ENCODE measurements at regions not wholly inside any gene's neighbourhood (a gene's known extent, or its start where the extent isn't known, plus 50 kb on each side); places are given as distances from the start of the nearest gene placed in this dataset.

DNA sequence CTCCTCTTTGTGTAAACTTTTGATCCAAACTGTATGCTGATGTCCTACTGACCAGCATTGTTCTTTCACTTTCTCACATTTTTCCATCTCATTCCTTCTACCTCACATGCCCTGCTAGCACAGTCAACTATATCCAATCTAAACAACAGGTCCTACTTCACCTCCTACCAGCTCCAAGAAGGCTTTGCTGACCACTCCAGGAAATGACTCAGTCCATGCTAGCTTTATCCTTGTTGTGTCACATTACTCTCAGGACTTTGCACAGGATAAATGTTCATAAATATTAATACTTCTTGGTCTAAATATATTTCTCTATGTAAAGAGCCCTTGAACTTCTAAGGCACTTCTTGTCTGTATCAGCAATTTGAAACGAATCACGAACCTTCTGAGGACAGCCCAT lies 64.9 kb upstream of the PCED1B start:
- CTCF ChIA-PET (ENCODE audit: low intra/inter-chr PET ratio, low total read pairs) = no interaction called here
- FAIRE-seq (no peak), DNase-seq (ENCODE audit: low spot score) (no peak)

DNA sequence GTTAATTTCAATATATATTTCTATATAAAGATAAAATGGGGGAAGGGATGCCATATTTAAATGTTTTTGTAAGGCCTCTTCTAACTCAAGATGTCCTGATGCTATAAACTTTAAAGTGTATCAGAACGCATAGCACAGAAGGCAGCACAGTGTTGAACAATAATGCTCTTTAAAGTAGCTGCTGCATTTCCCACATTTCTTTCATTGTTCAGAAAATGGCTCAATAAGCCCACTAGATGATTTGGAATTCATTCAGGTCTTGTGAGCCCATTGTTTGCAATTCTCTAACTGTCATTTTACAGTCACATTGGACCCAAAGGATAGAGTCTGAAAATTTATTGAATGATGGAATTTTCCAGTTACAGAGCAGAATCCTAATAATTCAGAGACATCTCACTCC lies 64.0 kb upstream of the PCED1B start:
- Histone ChIP-seq H3K27ac (ENCODE audit: extremely low read length, insufficient read depth, low read length) (no peak overlapping the region), H3K9me3 (ENCODE audit: low read length) (no peaks in the 10 kb centered on the region)

More for the DNA sequence above, 64.9 kb upstream of the PCED1B start:
- POLR2A ChIA-PET = no interaction called here
- Histone ChIP-seq H3K36me3 (replicated peaks in 1 of 2; ENCODE audit: control insufficient read depth in 1 of 2, insufficient read depth in 2 of 2, low read length in 2 of 2) (no peaks in the 10 kb centered on the region), H3K4me1 (ENCODE audit: insufficient read depth, low read length) (no peaks in the 10 kb centered on the region), H3K4me3 (replicated peaks in 1 of 3; ENCODE audit: insufficient read depth in 1 of 3, low read depth in 2 of 3, low read length in 3 of 3) (no peak overlapping the region), H3K4me2 (ENCODE audit: low read depth, low read length) (no peak overlapping the region), H3K27ac (ENCODE audit: extremely low read length, insufficient read depth, low read length) (no peak overlapping the region), H2AFZ (ENCODE audit: low read length) (no peak overlapping the region), H3K9ac (ENCODE audit: insufficient read depth, low read depth, low read length) (no peak overlapping the region), H4K20me1 (ENCODE audit: insufficient read depth, low read length) (no peaks in the 10 kb centered on the region), H3K79me2 (ENCODE audit: insufficient read depth, low read length) (no peaks in the 10 kb centered on the region), H3K9me3 (ENCODE audit: low read length) (no peaks in the 10 kb centered on the region), H3K27me3 (ENCODE audit: control insufficient read depth in 1 of 2, insufficient read depth in 2 of 2, low read length in 2 of 2) (peaks cover 0 to 5% of the 10 kb centered on the region in 2 experiments; a peak in 2 of 5 replicates)
- intact Hi-C loops (cut with micrococcal nuclease; ENCODE audit: unreplicated experiment) (no loop called here), in situ Hi-C loops (cut with HindIII; ENCODE audit: extremely low pct_ligation_motif_present, low pct_unique_long_range_greater_than_20kb) (no loop called here)
- 2% methylated on average over 2 of the region's 2 CpGs for WGBS (ENCODE audit: low lambda C conversion rate)
- TF ChIP-seq, protein P1, sequence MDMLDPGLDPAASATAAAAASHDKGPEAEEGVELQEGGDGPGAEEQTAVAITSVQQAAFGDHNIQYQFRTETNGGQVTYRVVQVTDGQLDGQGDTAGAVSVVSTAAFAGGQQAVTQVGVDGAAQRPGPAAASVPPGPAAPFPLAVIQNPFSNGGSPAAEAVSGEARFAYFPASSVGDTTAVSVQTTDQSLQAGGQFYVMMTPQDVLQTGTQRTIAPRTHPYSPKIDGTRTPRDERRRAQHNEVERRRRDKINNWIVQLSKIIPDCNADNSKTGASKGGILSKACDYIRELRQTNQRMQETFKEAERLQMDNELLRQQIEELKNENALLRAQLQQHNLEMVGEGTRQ (IDR thresholded peaks at IDR 0.05; ENCODE audit: low read depth, low read length) = no peak
- TF ChIP-seq, protein P1 (CRISPR knock-in tag; IDR thresholded peaks at IDR 0.05; ENCODE audit: borderline replicate concordance) = no peak
- TF ChIP-seq ZSCAN9 (CRISPR knock-in tag; IDR thresholded peaks at IDR 0.05; ENCODE audit: borderline replicate concordance) = no peak
- BruUV-seq (replicated peaks) = no TSS peak
- ATAC-seq = no peak

More for the DNA sequence above, 64.0 kb upstream of the PCED1B start:
- Histone ChIP-seq H3K4me3 (replicated peaks in 1 of 3; ENCODE audit: insufficient read depth in 1 of 3, low read depth in 2 of 3, low read length in 3 of 3) (no peak overlapping the region), H2AFZ (ENCODE audit: low read length) (no peak overlapping the region), H3K79me2 (ENCODE audit: insufficient read depth, low read length) (no peaks in the 10 kb centered on the region), H3K9ac (ENCODE audit: insufficient read depth, low read depth, low read length) (no peak overlapping the region), H3K27me3 (ENCODE audit: control insufficient read depth in 1 of 2, insufficient read depth in 2 of 2, low read length in 2 of 2) (peaks cover 1 to 7% of the 10 kb centered on the region in 2 experiments; a peak in 3 of 5 replicates), H3K4me1 (ENCODE audit: insufficient read depth, low read length) (no peaks in the 10 kb centered on the region), H3K36me3 (replicated peaks in 1 of 2; ENCODE audit: control insufficient read depth in 1 of 2, insufficient read depth in 2 of 2, low read length in 2 of 2) (no peaks in the 10 kb centered on the region), H3K4me2 (ENCODE audit: low read depth, low read length) (no peak overlapping the region), H4K20me1 (ENCODE audit: insufficient read depth, low read length) (no peaks in the 10 kb centered on the region)
- ChIA-PET CTCF (ENCODE audit: low intra/inter-chr PET ratio, low total read pairs) (no interaction called here), POLR2A (no interaction called here)
- no TSS peak for BruUV-seq (replicated peaks)
- no peak for DNase-seq (ENCODE audit: low spot score)
- intact Hi-C loops (cut with micrococcal nuclease; ENCODE audit: unreplicated experiment) (no loop called here), in situ Hi-C loops (cut with HindIII; ENCODE audit: extremely low pct_ligation_motif_present, low pct_unique_long_range_greater_than_20kb) (no loop called here)
- TF ChIP-seq TBX3 (IDR thresholded peaks at IDR 0.05; ENCODE audit: borderline replicate concordance) (no peak), ZNF766 (CRISPR knock-in tag; IDR thresholded peaks at IDR 0.05; ENCODE audit: borderline replicate concordance) (no peak), CBX1 (IDR thresholded peaks at IDR 0.05; ENCODE audit: low read depth) (no peak), RELA (CRISPR knock-in tag; IDR thresholded peaks at IDR 0.05) (no peak), HNRNPLL (IDR thresholded peaks at IDR 0.05; ENCODE audit: low read depth, low read length, poor library complexity, severe bottlenecking) (no peak), SALL1 (CRISPR knock-in tag; IDR thresholded peaks at IDR 0.05) (no peak)
- TF ChIP-seq, protein P2, sequence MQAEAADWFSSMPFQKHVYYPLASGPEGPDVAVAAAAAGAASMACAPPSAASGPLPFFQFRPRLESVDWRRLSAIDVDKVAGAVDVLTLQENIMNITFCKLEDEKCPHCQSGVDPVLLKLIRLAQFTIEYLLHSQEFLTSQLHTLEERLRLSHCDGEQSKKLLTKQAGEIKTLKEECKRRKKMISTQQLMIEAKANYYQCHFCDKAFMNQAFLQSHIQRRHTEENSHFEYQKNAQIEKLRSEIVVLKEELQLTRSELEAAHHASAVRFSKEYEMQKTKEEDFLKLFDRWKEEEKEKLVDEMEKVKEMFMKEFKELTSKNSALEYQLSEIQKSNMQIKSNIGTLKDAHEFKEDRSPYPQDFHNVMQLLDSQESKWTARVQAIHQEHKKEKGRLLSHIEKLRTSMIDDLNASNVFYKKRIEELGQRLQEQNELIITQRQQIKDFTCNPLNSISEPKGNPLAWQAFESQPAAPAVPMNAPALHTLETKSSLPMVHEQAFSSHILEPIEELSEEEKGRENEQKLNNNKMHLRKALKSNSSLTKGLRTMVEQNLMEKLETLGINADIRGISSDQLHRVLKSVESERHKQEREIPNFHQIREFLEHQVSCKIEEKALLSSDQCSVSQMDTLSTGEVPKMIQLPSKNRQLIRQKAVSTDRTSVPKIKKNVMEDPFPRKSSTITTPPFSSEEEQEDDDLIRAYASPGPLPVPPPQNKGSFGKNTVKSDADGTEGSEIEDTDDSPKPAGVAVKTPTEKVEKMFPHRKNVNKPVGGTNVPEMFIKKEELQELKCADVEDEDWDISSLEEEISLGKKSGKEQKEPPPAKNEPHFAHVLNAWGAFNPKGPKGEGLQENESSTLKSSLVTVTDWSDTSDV (CRISPR knock-in tag; IDR thresholded peaks at IDR 0.05) = no peak
- TF ChIP-seq, protein P3, sequence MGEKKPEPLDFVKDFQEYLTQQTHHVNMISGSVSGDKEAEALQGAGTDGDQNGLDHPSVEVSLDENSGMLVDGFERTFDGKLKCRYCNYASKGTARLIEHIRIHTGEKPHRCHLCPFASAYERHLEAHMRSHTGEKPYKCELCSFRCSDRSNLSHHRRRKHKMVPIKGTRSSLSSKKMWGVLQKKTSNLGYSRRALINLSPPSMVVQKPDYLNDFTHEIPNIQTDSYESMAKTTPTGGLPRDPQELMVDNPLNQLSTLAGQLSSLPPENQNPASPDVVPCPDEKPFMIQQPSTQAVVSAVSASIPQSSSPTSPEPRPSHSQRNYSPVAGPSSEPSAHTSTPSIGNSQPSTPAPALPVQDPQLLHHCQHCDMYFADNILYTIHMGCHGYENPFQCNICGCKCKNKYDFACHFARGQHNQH (CRISPR knock-in tag; IDR thresholded peaks at IDR 0.05) = no peak
- no peak for ATAC-seq
- FAIRE-seq = no peak
- 88% methylated on average over 1 of the region's 1 CpG for WGBS (ENCODE audit: low lambda C conversion rate)

Measured in HepG2 (cell line).